Activated CD8-positive, alpha-beta memory T cell treated with anti-CD3 and anti-CD28 coated beads for 4 hours (primary cell): ENCODE measurements at regions not wholly inside any gene's neighbourhood (a gene's known extent, or its start where the extent isn't known, plus 50 kb on each side); places are given as distances from the start of the nearest gene placed in this dataset.

Experiments used
- DNase-seq, 2 donors: peaks; one replicate each; pipeline ENCODE4 v3.0.0-alpha.2; 2020; ENCODE audit warnings: low read depth in 2 of 2

DNA sequence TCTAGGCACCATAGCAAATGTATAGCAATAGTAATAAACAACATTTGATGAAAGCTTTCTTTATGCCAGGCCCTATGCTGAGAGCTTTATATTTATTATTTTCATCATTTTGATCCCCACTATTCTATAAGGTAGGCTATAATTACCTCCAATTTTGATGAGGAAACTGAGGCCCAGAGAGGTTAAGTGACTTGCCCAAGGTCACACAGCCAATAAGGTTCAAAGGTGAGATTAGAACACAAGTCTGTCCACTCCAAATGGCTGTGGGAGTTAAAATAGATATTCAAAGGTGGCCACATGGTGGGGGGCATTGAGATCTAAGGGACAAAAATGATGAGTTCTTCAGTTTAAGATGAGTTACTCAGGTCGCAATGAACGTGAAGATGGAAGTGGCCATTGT lies 269.9 kb downstream of the BMP7 start:
- DNase-seq = no peak

DNA sequence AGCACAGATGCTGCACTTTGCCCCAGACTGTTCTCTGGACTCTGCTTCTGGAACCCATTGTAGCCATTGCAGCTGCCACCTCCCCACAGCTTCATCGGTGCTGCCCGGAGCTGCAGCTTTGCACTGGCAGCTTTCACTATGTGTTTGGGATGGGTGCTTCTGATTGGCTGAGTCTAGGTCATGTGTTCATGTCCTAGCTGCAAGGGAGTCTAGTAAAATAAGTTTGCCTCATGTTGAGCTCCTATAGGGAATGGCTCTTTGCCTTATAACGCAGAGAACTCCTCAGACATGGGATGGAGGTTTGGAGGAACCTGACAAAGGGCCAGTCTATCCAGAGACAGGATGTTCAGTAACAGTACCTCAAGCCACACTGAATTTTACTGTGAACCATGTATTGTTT lies 268.0 kb downstream of the BMP7 start:
- no peak for DNase-seq

DNA sequence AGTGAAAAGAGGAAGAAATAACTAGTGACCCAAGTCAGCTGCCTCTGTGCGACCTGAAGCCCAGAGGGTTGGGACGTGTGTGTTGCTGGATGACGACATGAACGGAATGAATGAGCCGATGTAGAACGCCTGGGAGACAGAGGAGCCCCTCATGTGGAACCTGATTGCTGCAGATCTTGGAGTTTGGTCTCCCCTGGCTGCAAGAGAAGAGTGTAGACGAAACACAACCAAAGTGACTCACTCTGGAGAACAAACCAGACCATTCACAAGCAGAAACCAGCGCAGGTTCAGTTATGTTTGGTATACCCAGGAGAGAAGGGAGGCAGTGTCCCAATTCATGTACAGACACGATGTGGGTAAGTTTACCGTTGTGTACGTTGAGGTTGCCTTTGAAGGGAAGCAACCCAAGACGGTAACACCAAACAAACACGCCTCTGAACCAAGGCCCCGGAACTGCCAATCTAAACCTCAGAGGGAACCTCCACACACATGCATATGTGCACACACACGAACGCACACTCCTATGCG lies 265.9 kb downstream of the BMP7 start:
- no peak for DNase-seq

DNA sequence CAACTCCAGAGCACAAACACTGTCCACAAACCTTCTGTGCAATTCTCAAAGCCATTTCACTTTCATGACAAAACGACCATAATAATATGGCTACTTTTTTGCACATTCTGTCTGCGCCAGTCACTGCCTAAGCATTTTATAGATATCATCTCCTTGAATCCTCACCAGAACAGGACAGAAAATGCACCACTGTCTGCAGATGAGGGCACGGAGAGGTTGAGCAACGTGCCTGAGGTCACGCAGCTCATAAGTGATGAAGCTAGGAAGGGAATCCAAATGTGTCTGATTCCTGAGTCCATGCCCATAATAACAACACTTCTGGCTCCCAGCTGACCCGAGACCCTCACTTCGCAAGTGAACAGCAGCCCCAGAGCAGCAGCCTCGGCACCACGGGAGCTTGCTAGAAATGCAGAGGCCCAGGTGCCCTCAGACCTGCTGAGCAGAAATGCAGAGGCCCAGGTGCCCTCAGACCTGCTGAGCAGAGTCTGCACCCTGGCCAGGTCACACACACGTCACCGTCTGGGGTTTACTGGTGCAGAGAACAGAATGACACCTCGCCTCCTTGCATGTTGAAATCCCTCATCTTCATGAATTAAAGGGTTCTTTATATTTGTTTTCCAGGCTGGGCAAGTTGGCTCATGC lies 265.2 kb downstream of the BMP7 start:
- no peak for DNase-seq

DNA sequence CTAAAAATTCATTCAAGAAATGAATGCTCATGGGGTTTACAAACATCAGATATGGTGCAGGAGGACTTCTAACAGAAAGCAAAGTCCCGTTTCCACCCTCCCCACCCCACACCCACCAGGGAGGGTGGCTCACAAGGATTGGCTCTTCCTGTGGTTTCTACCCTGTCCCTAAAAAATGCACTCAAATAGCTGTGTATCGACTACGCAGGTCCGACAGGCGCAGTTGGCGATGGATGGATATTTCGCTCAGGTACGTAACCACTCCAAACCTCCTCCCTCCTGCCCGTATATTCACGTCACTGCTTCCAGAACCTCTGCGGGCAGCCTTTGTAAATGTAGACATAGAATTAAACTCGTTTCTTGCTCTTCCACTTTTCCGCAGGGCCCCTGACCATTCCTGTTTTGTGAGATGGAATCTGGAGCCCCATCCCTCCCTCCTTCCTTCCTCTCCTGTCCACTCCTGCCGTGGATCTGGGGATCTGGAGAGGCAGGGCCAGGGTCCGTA lies 264.3 kb downstream of the BMP7 start:
- no peak for DNase-seq

DNA sequence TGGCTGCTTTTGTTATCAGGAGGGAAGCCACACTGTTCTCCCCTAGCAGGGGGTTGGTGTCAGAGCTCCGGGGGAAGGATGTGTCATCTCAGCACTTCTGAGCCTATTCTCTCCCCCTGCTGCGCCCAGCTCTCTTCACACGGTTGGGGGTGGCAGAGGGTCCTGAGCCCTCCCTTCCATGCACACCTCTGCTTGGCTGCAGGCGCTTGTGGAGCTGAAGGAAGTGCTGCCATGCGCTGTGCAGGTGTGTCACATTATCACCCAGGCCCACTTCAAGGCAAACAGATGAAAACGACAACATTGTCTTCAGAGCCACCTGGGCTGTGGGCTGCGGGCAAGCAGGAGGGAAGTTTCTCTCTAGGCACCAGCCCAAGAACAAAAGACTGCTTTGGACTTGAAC lies 263.4 kb downstream of the BMP7 start:
- no peak for DNase-seq

DNA sequence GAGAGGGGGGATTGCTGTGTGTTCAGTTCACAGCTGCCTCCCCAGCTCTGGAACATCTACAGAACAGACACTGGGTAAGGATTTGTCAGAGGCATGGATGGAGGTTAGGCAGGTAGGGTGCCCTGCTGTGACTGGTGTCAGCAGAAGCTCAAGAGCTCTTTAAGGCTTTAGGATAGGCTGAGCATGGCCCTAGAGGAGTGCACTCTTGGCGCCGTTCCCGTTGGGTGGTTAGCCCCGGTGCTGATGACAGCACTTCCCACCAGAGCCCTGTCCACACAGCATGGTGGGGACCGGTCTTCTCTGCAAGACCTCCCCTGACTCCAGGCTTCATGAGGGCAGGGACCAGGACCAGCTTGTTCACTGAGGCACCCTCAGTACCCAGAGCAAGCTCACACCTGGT lies 262.0 kb downstream of the BMP7 start:
- DNase-seq = no peak

DNA sequence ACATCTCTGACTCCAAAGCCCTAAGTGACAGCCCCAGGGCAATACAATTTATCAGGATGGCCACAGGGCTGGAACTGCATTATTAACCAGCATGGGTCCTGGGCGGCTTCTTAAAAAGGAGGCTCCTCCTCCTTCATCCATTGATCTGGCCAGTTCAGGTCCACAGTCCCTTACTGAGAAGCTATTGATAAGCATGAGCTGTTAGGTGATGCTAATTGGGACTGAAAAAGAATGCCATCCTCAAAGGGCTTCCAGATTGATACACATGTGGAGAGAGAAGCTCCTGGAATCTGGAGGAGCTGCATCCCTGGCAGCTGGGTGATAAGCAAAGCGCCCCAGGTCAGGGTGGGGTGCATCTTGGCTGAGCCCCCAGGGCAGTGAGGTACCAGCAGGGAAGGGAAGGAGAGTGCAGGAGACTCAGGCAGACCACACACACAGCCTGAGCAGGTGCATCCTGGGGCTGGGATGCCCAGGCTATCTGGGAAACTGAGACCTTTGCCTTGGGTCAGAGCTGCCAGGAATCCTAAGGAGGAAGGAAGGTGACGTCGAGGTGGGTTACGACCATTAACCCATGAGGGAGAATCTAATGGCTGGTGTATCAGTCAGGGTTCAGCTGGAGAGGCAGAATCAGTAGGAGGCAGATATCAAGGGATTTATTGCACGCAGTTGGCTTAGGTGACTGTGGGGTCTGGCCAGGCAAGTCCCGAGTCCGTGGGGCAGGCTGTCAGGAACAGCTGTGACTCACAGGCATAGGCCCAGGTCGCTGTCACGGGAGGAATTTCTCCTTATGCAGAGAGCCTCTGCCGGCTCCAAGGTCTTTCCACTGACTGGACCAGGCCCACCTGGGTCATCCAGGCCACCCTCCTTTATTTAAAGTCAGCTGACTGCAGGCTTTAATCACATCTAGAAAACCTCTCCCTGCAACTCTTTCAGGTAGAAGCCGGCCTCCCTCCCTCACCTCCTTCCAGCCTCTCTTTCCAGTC lies 261.2 kb downstream of the BMP7 start:
- no peak for DNase-seq

DNA sequence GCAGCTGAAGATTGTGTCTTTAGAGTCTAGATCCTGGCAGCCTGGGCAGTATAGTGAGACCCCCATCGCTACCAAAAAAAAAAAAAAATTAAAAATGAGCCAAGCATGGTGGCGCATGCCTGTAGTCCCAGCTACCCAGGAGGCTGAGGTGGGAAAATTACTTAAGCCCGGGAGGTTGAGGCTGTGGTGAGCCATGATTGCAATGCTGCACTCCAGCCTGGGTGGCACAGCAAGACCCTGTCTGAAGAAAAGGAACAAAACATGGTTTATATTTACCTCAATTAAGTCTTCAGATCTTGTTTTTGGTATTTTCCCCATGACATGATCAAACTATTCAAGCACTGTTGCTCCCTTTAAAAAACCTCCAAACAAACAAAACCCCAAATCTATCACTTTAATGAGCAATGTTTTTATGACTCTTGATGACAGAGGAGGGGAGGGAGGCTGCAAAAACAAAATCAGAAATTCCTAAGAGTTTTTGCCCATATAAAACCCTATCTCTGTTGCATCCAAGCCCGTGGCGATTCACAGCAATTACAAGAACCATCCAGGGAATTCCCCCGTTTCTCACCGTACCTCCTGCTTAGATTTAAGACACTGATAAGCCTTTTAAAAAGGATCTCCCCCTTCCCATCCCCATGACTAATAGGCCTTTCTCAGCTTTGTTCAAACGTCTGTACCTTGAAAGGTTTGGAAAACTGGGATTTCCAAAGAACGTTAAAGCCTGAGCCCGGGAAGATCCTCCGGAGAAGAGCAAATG lies 259.9 kb downstream of the BMP7 start:
- no peak for DNase-seq

DNA sequence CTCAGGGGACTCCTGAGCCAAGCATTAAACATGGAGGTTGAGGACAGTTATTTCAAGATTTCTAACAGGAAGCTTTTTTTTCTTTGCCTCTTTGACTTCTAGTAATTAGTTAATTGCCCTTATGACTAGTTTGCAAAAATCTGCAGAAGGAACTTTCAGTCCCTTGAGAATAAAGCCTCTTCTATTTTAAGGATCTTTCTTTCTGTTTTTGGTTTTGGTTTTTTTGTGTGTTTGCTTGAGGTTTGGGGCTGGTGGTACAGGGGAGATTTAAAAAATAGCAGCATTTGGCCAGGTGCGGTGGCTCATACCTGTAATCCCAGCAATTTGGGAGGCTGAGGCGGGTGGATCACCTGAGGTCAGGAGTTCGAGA lies 259.3 kb downstream of the BMP7 start:
- no peak for DNase-seq

DNA sequence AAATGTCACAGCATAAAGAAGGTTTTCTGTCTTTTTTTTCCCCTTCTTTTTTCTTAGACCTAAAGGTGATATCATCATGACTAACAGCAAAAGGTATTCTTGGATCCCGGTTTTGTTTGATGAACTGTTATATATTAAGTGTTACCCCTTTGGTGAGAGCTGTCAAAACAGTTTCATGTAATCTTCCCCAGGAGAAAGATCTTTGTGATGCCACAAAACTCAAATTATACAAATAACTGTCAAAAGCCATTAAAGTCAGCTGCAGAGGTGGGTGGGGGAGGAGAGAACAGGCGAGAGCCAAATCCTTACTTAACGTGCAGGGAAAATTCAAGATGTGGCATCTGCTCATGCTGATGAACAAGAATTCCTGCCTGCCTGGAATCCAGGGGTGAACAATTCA lies 258.2 kb downstream of the BMP7 start:
- DNase-seq = no peak

DNA sequence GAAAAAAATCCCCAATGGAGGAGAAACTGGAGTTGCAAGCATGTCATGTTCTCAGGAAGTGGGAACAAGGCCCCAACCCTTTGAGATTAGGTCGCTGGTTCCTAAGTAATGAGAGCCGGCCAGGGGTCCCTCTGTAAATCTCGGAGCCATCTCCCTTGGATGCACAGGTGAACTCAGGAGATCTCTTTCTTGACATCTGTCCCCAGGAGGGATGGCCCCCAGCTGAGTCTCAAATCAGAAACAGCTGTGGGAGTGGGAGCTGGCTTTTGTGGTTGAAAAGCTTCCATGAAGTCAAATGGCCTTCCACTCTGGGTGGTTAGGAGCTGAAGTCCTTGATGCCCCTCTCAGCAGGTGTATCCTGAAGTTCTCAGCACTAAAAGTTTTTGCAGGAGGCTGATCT lies 257.1 kb downstream of the BMP7 start:
- DNase-seq = no peak

DNA sequence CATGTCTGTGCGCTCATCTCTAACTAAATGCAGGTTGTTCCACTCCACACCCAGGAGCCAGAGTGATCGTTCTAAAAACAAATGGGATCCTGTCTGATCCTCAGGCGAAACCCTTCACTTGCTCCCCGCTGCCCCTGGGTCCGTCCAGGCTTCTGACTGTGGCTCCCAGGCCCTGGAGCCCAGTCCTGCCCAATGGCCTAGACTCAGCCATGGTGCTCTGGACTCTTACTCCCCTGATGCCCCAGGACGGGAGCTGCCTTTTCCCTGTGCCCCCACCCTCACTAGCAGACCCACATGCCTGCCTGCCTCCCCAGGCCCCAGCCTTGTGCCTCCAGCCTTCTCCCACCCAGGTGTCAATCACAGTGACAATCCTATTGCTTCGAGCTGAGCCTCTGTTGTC lies 256.7 kb downstream of the BMP7 start:
- DNase-seq = no peak

DNA sequence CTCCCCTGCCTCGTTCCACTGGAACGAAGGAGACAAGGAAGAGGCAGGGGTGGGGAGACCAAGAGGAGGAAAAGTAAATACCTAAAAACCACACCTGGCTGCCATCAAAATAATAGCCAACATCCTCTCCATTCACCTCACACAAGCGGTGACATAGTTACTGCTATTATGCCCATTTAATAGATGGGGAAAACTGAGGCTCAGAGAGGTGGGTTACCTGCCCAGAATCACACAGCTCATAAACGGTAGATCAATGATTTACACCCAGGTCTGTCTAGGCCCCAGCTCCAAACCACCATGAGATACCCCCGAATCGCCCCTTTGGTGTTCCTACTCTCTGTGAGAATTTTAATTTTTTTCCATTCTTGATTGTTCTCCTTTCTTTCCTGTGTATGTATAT lies 253.8 kb downstream of the BMP7 start:
- DNase-seq = no peak

DNA sequence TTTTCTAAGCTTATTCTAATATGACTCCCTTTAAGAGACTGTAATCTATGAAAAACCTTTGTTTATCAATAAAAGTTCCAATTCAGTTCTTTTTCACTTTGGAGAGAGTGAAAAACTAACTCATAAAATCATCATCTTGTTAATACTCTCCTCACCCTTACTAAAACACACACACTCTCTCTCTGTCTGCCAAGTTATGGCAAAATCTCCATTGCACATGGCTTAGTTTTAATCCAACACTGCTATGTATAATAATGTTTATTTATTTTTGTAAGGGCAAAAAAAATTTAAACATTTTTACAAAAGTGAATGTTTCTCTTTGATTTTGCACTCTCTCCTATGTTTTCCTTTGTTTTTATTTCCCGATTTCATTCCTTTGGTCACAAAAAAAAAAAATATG lies 253.2 kb downstream of the BMP7 start:
- no peak for DNase-seq

DNA sequence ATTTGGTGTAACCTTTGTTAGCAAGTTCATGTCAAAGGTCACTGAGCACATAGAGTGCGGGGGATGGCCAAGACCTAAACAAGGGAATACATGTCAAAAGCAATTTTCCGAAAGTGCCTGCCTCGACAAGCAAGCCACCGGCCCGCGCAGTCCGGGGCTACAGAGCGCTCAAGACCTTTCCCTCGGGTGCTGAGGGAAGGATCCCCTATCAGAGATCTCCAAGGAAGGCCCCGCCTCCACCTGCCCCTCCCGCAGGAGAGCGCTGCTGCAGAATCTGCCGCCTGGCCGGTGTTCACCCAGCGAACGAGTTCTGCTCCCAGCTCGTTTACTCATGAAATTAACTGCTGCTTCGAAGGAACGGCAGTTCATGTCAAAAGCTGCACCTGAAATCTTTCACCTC lies 252.7 kb downstream of the BMP7 start:
- no peak for DNase-seq

DNA sequence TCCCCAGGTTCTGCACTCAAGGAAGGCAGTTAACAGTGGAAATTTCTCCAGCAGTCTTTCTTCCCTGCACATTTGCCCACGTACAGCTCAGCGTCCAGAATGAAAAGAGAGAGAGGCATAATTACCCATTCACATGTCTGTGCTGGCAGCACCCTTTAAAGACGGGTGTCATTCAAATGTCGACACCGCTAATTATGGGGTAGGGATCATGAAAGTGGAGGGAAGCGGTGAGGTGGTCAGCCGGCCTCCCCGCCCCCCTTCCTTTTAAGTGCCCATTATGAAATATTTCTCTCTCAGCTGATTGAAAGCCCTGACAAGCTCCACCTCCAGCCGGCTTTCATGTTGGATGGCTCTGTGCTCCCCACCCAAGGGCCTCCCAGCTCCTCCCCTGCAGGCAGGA lies 246.1 kb downstream of the BMP7 start:
- DNase-seq = no peak

DNA sequence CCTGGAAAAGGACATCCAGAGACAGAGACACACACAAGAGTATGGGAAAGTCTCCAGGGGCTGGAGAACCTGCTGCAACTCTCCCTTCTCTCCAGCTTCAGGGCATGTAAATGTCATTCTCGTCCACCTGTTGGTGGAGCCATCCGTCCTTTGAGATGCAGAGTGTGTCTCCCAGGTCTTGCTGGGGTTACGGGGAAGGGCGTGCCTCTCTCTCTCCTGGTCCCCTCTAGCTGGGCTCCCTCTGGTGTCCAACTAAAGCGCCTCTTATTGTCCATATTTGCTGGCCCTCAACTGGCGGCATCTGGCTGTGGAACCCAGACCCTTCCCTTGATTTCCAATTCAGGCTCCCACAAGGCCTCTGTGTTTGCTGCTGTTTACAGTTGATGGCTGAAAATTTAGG lies 244.1 kb downstream of the BMP7 start:
- DNase-seq = no peak

DNA sequence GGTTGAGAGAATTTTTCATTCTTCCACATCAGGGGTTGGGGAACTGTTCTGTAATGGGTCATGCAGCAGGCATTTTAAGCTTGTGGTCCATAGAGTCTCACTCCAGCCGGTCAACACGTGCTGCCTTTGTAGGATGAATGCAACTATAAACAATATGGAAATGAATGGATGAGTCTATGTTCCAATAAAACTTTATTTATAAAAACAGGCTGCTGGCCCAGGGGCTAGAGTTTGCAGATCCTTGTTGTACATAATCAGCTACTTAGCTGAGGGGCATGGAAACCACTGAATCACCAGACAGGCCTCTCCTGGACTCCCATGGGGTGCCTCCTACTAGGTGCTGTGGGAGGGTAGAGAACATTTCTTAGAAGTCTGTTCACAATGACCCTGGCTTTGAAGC lies 243.4 kb downstream of the BMP7 start:
- DNase-seq = no peak

DNA sequence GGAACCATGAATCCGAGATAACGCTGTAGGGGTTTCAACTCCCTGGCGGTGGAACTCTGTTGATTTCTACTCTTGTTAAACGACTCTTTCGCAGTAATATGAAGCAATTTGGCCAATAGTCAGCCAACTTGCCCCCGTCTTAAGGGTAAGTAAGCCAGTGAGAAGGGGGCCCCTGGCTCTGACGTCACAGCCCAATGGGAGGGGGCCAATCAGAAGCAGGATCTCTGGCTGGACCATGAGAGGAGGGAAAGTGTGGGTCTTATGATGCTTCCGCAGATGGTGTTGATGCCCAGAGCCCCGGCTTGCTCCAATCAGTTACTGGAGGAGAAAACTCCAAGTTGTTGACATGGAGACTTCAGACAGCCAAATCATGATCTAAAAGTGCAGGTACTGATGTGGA lies 242.4 kb downstream of the BMP7 start:
- DNase-seq = no peak

DNA sequence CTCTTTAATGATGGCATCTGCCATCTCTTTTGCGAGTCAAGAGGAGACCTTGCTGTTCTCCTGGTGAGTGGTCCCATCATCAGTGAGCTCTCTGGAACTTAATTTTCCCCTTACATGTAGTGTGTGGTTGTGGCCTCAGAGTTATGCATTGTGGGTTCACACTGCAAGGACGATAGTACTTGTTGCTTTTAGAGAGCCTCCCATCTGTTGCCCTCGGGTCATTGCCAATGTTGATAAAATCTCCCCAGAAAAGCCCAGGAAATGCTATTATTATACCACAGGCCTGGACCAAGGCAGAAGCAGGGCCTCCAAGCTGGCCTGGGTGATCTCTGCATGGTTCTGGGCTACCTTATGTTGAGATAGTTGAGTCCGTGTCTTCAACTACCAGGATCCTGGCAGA lies 241.6 kb downstream of the BMP7 start:
- DNase-seq = no peak

DNA sequence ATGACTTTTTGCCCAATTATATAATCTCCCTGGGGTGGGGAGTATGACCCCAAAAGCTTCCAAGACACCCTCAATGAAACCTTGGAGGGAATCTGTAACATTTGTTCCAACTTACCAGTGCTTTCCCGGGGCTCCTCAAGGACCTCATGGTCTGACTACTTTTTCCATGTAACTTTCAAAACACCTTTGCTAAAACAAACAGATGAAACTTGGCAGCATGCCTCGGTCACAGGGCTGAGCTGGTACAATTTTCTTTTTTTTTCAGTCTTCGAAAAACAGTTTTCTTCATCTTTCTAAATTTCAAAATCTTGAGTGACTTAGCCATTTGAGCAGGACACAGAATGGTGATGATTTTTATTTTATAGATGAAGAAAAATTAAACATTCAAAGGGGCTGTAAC lies 241.2 kb downstream of the BMP7 start:
- no peak for DNase-seq
